ENCODE measurements at regions not wholly inside any gene's neighbourhood (a gene's known extent, or its start where the extent isn't known, plus 50 kb on each side); places are given as distances from the start of the nearest gene placed in this dataset.

- H3K36me3 Mint-ChIP-seq, result peaks cover 5 to 8% (median 8%) of the 10 kb centered on the region in 5 donors
- H3K9me3 ChIP-seq (ENCODE audit: control insufficient read depth in 2 of 3, low read length in 3 of 3), result no peaks in the 10 kb centered on the region
- H3K27ac ChIP-seq (ENCODE audit: low read depth, low read length), result no peak overlapping the region
- no peaks in the 10 kb centered on the region for H3K4me1 ChIP-seq (ENCODE audit: control insufficient read depth in 2 of 2, insufficient read depth in 2 of 2, low read length in 2 of 2)
- CTCF ChIA-PET, result no interaction called here
- intact Hi-C loops (cut with micrococcal nuclease), result no loop called here
- ATAC-seq, result no peak
- H3K9me3 Mint-ChIP-seq, result peaks cover 4 to 40% (median 14%) of the 10 kb centered on the region in 11 donors
- H3K27ac Mint-ChIP-seq, result no peak overlapping the region
- peak overlapping the region in 2 of 10 donors; percentile 3 to 6 for H3K4me3 Mint-ChIP-seq
- peaks cover 3 to 11% (median 6%) of the 10 kb centered on the region in 7 donors for H3K4me1 Mint-ChIP-seq
- POLR2A ChIA-PET, result no interaction called here
- no peaks in the 10 kb centered on the region for H3K36me3 ChIP-seq (ENCODE audit: control insufficient read depth in 2 of 3, insufficient read depth in 3 of 3, low read length in 3 of 3)
- peaks cover 4 to 47% (median 17%) of the 10 kb centered on the region in 5 donors for H3K27me3 Mint-ChIP-seq
- DNase-seq, result no peak
- no peaks in the 10 kb centered on the region for H3K27me3 ChIP-seq (ENCODE audit: control insufficient read depth in 2 of 2, insufficient read depth in 2 of 2, low read length in 2 of 2)
- H3K4me3 ChIP-seq (ENCODE audit: low read length), result no peak overlapping the region
Measured at GRCh38 chr13:50378509-50379044, 363.3 kb downstream of the KCNRG start.

GRCh38 chr13:50379584-50379983 is 364.3 kb downstream of the KCNRG start:
- Histone ChIP-seq H3K27me3 (ENCODE audit: control insufficient read depth in 2 of 2, insufficient read depth in 2 of 2, low read length in 2 of 2) (no peaks in the 10 kb centered on the region), H3K9me3 (ENCODE audit: control insufficient read depth in 2 of 3, low read length in 3 of 3) (no peaks in the 10 kb centered on the region), H3K27ac (ENCODE audit: low read depth, low read length) (no peak overlapping the region), H3K36me3 (ENCODE audit: control insufficient read depth in 2 of 3, insufficient read depth in 3 of 3, low read length in 3 of 3) (no peaks in the 10 kb centered on the region), H3K4me3 (ENCODE audit: low read length) (no peak overlapping the region), H3K4me1 (ENCODE audit: control insufficient read depth in 2 of 2, insufficient read depth in 2 of 2, low read length in 2 of 2) (peaks cover 0 to 3% of the 10 kb centered on the region in 2 donors)
- H3K27me3 Mint-ChIP-seq, result peaks cover 4 to 40% (median 17%) of the 10 kb centered on the region in 5 donors
- ChIA-PET CTCF (no interaction called here), POLR2A (no interaction called here)
- no peak for DNase-seq
- no peak for ATAC-seq
- H3K4me3 Mint-ChIP-seq, result no peak overlapping the region
- peaks cover 5 to 8% (median 8%) of the 10 kb centered on the region in 5 donors for H3K36me3 Mint-ChIP-seq
- H3K27ac Mint-ChIP-seq, result no peak overlapping the region
- peaks cover 4 to 40% (median 14%) of the 10 kb centered on the region in 11 donors for H3K9me3 Mint-ChIP-seq
- intact Hi-C loops (cut with micrococcal nuclease), result no loop called here
- peaks cover 4 to 12% (median 6%) of the 10 kb centered on the region in 7 donors for H3K4me1 Mint-ChIP-seq

- Histone ChIP-seq H3K4me3 (ENCODE audit: low read length) (no peak overlapping the region), H3K9me3 (ENCODE audit: control insufficient read depth in 2 of 3, low read length in 3 of 3) (no peaks in the 10 kb centered on the region), H3K36me3 (ENCODE audit: control insufficient read depth in 2 of 3, insufficient read depth in 3 of 3, low read length in 3 of 3) (no peaks in the 10 kb centered on the region), H3K4me1 (ENCODE audit: control insufficient read depth in 2 of 2, insufficient read depth in 2 of 2, low read length in 2 of 2) (peaks cover 0 to 6% of the 10 kb centered on the region in 2 donors), H3K27ac (ENCODE audit: low read depth, low read length) (no peak overlapping the region), H3K27me3 (ENCODE audit: control insufficient read depth in 2 of 2, insufficient read depth in 2 of 2, low read length in 2 of 2) (no peaks in the 10 kb centered on the region)
- H3K9me3 Mint-ChIP-seq, result peaks cover 4 to 40% (median 14%) of the 10 kb centered on the region in 11 donors
- ChIA-PET CTCF (no interaction called here), POLR2A (no interaction called here)
- no peak overlapping the region for H3K4me3 Mint-ChIP-seq
- no peak overlapping the region for H3K27ac Mint-ChIP-seq
- ATAC-seq (no peak), DNase-seq (no peak)
- H3K4me1 Mint-ChIP-seq, result peaks cover 4 to 10% (median 7%) of the 10 kb centered on the region in 7 donors
- peaks cover 4 to 35% (median 11%) of the 10 kb centered on the region in 5 donors for H3K27me3 Mint-ChIP-seq
- intact Hi-C loops (cut with micrococcal nuclease), result no loop called here
- peaks cover 5 to 8% (median 8%) of the 10 kb centered on the region in 5 donors for H3K36me3 Mint-ChIP-seq
Measured at GRCh38 chr13:50380905-50381304, 365.7 kb downstream of the KCNRG start.

GRCh38 chr13:50382511-50382910 is 367.3 kb downstream of the KCNRG start:
- POLR2A ChIA-PET, result no interaction called here
- no peaks in the 10 kb centered on the region for H3K27me3 ChIP-seq (ENCODE audit: control insufficient read depth in 2 of 2, insufficient read depth in 2 of 2, low read length in 2 of 2)
- H3K36me3 Mint-ChIP-seq, result peaks cover 5 to 8% (median 8%) of the 10 kb centered on the region in 5 donors
- H3K4me3 Mint-ChIP-seq, result no peak overlapping the region
- H3K27ac Mint-ChIP-seq, result no peak overlapping the region
- CTCF ChIA-PET, result no interaction called here
- H3K36me3 ChIP-seq (ENCODE audit: control insufficient read depth in 2 of 3, insufficient read depth in 3 of 3, low read length in 3 of 3), result no peaks in the 10 kb centered on the region
- no peak overlapping the region for H3K27ac ChIP-seq (ENCODE audit: low read depth, low read length)
- DNase-seq, result no peak
- peaks cover 0 to 6% of the 10 kb centered on the region in 2 donors for H3K4me1 ChIP-seq (ENCODE audit: control insufficient read depth in 2 of 2, insufficient read depth in 2 of 2, low read length in 2 of 2)
- ATAC-seq, result no peak
- H3K9me3 Mint-ChIP-seq, result peaks cover 4 to 40% (median 14%) of the 10 kb centered on the region in 11 donors
- peaks cover 4 to 11% (median 7%) of the 10 kb centered on the region in 7 donors for H3K4me1 Mint-ChIP-seq
- intact Hi-C loops (cut with micrococcal nuclease), result no loop called here
- no peaks in the 10 kb centered on the region for H3K9me3 ChIP-seq (ENCODE audit: control insufficient read depth in 2 of 3, low read length in 3 of 3)
- peaks cover 4 to 30% (median 8%) of the 10 kb centered on the region in 5 donors for H3K27me3 Mint-ChIP-seq
- H3K4me3 ChIP-seq (ENCODE audit: low read length), result no peak overlapping the region

GRCh38 chr13:50382951-50383350 is 367.7 kb downstream of the KCNRG start:
- CTCF ChIA-PET, result no interaction called here
- H3K27ac ChIP-seq (ENCODE audit: low read depth, low read length), result no peak overlapping the region
- H3K36me3 Mint-ChIP-seq, result peaks cover 5 to 8% (median 8%) of the 10 kb centered on the region in 5 donors
- H3K9me3 Mint-ChIP-seq, result peaks cover 4 to 40% (median 14%) of the 10 kb centered on the region in 11 donors
- intact Hi-C loops (cut with micrococcal nuclease), result no loop called here
- no peak overlapping the region for H3K27ac Mint-ChIP-seq
- no peak for ATAC-seq
- no peak overlapping the region for H3K4me3 ChIP-seq (ENCODE audit: low read length)
- DNase-seq, result no peak
- no peaks in the 10 kb centered on the region for H3K27me3 ChIP-seq (ENCODE audit: control insufficient read depth in 2 of 2, insufficient read depth in 2 of 2, low read length in 2 of 2)
- H3K9me3 ChIP-seq (ENCODE audit: control insufficient read depth in 2 of 3, low read length in 3 of 3), result no peaks in the 10 kb centered on the region
- H3K4me1 ChIP-seq (ENCODE audit: control insufficient read depth in 2 of 2, insufficient read depth in 2 of 2, low read length in 2 of 2), result peaks cover 0 to 6% of the 10 kb centered on the region in 2 donors
- H3K4me1 Mint-ChIP-seq, result peaks cover 4 to 11% (median 7%) of the 10 kb centered on the region in 7 donors
- peaks cover 4 to 34% (median 8%) of the 10 kb centered on the region in 5 donors for H3K27me3 Mint-ChIP-seq
- POLR2A ChIA-PET, result no interaction called here
- H3K4me3 Mint-ChIP-seq, result no peak overlapping the region
- no peaks in the 10 kb centered on the region for H3K36me3 ChIP-seq (ENCODE audit: control insufficient read depth in 2 of 3, insufficient read depth in 3 of 3, low read length in 3 of 3)

- peaks cover 5 to 8% (median 8%) of the 10 kb centered on the region in 5 donors for H3K36me3 Mint-ChIP-seq
- ATAC-seq (no peak), DNase-seq (no peak)
- Histone ChIP-seq H3K4me1 (ENCODE audit: control insufficient read depth in 2 of 2, insufficient read depth in 2 of 2, low read length in 2 of 2) (peaks cover 0 to 6% of the 10 kb centered on the region in 2 donors), H3K36me3 (ENCODE audit: control insufficient read depth in 2 of 3, insufficient read depth in 3 of 3, low read length in 3 of 3) (no peaks in the 10 kb centered on the region), H3K27me3 (ENCODE audit: control insufficient read depth in 2 of 2, insufficient read depth in 2 of 2, low read length in 2 of 2) (no peaks in the 10 kb centered on the region), H3K9me3 (ENCODE audit: control insufficient read depth in 2 of 3, low read length in 3 of 3) (no peaks in the 10 kb centered on the region), H3K27ac (ENCODE audit: low read depth, low read length) (no peak overlapping the region), H3K4me3 (ENCODE audit: low read length) (no peak overlapping the region)
- H3K9me3 Mint-ChIP-seq, result peaks cover 4 to 36% (median 14%) of the 10 kb centered on the region in 11 donors
- intact Hi-C loops (cut with micrococcal nuclease), result loop anchor here in 1 of 2 donors (5.0 kb wide), 1 partner anchor 528 kb away; no protein-coding TSS in a partner anchor
- peaks cover 0 to 5% (median 0%) of the 10 kb centered on the region in 7 donors for H3K4me1 Mint-ChIP-seq
- ChIA-PET CTCF (interaction anchor here (0.6 kb wide), 1 partner anchor 992 kb away, joined by 3 read pairs; no protein-coding TSS in a partner anchor), POLR2A (no interaction called here)
- H3K27ac Mint-ChIP-seq, result no peak overlapping the region
- peaks cover 3 to 30% (median 6%) of the 10 kb centered on the region in 5 donors for H3K27me3 Mint-ChIP-seq
- H3K4me3 Mint-ChIP-seq, result no peak overlapping the region
Measured at GRCh38 chr13:50384724-50385123, 369.5 kb downstream of the KCNRG start.

Measured in naive thymus-derived CD4-positive, alpha-beta T cell (primary cell).